HFFc6 (cell line): ENCODE measurements at regions not wholly inside any gene's neighbourhood (a gene's known extent, or its start where the extent isn't known, plus 50 kb on each side); places are given as distances from the start of the nearest gene placed in this dataset.

ENCODE experiments used
- DNase-seq: peaks from one replicate; pipeline ENCODE4 v3.0.0-alpha.2; 2018
- H3K27ac Mint-ChIP-seq: 2 replicates; pipeline ENCODE4 v1.8.0; 2020; ENCODE audit warnings: mild to moderate bottlenecking, mixed read lengths
- H3K27me3 Mint-ChIP-seq: 2 replicates; pipeline ENCODE4 v1.8.0; 2021; ENCODE audit warnings: mild to moderate bottlenecking, moderate library complexity, mixed read lengths; ENCODE audit not compliant: insufficient read depth
- H3K36me3 Mint-ChIP-seq: 2 replicates; pipeline ENCODE4 v1.8.0; 2021; ENCODE audit warnings: low read depth, mixed read lengths
- H3K4me1 Mint-ChIP-seq: 2 replicates; pipeline ENCODE4 v1.8.0; 2020; ENCODE audit warnings: low read depth, mixed read lengths
- H3K4me3 Mint-ChIP-seq: 2 replicates; pipeline ENCODE4 v1.8.0; 2020; ENCODE audit warnings: mild to moderate bottlenecking, moderate library complexity, mixed read lengths
- H3K9me3 Mint-ChIP-seq: 2 replicates; pipeline ENCODE4 v1.8.0; 2020; ENCODE audit warnings: mild to moderate bottlenecking, mixed read lengths
- CTCF ChIP-seq: fragments of 200-600 bp; sonication (generic); IDR thresholded peaks from 2 replicates; pipeline ENCODE4 v1.5.0; 2021; ENCODE audit warnings: antibody characterized with exemption, mild to moderate bottlenecking

GRCh38 chr2:196415384-196415783 lies 224.1 kb upstream of the CCDC150 start:
- DNase-seq = no peak
- Mint-ChIP-seq H3K27ac (no peak overlapping the region), H3K27me3 (no peaks in the 10 kb centered on the region; the same call in 1 of the 2 replicates), H3K4me3 (no peak overlapping the region), H3K36me3 (0 out of 2 replicates have a peak, but pooled peaks cover 4% of the 10 kb centered on the region), H3K4me1 (peaks cover 6% of the 10 kb centered on the region), H3K9me3 (no peaks in the 10 kb centered on the region)
- no peak for TF ChIP-seq CTCF

- no peak for DNase-seq
- Mint-ChIP-seq H3K9me3 (no peaks in the 10 kb centered on the region), H3K4me3 (no peak overlapping the region)
Observed at GRCh38 chr2:196420143-196420542, 219.4 kb upstream of the CCDC150 start.

GRCh38 chr2:196421880-196422279 lies 217.6 kb upstream of the CCDC150 start:
- H3K4me1 Mint-ChIP-seq = no peaks in the 10 kb centered on the region
- no peak for TF ChIP-seq CTCF
- H3K27ac Mint-ChIP-seq = no peak overlapping the region
- DNase-seq = no peak
- no peaks in the 10 kb centered on the region for H3K36me3 Mint-ChIP-seq
- no peak overlapping the region for H3K4me3 Mint-ChIP-seq
- no peaks in the 10 kb centered on the region; the same call in 1 of the 2 replicates for H3K27me3 Mint-ChIP-seq
- no peaks in the 10 kb centered on the region for H3K9me3 Mint-ChIP-seq

More at GRCh38 chr2:196420143-196420542, 219.4 kb upstream of the CCDC150 start:
- no peaks in the 10 kb centered on the region; the same call in 1 of the 2 replicates for H3K27me3 Mint-ChIP-seq
- H3K27ac Mint-ChIP-seq = no peak overlapping the region
- no peak for TF ChIP-seq CTCF
- 0 out of 2 replicates have a peak, but pooled peaks cover 4% of the 10 kb centered on the region for H3K36me3 Mint-ChIP-seq
- no peaks in the 10 kb centered on the region for H3K4me1 Mint-ChIP-seq

- Mint-ChIP-seq H3K27me3 (no peaks in the 10 kb centered on the region; the same call in 1 of the 2 replicates), H3K4me1 (no peaks in the 10 kb centered on the region), H3K27ac (no peak overlapping the region), H3K4me3 (no peak overlapping the region), H3K36me3 (no peaks in the 10 kb centered on the region), H3K9me3 (no peaks in the 10 kb centered on the region)
- no peak for TF ChIP-seq CTCF
- DNase-seq = no peak
Observed at GRCh38 chr2:196422361-196422760, 217.2 kb upstream of the CCDC150 start.

GRCh38 chr2:196426122-196426521 lies 213.4 kb upstream of the CCDC150 start:
- Mint-ChIP-seq H3K27me3 (no peaks in the 10 kb centered on the region; the same call in 1 of the 2 replicates), H3K4me1 (no peaks in the 10 kb centered on the region), H3K4me3 (no peak overlapping the region), H3K9me3 (no peaks in the 10 kb centered on the region), H3K27ac (no peak overlapping the region), H3K36me3 (no peaks in the 10 kb centered on the region)
- no peak for TF ChIP-seq CTCF
- DNase-seq = no peak
